ENCODE measurements at regions not wholly inside any gene's neighbourhood (a gene's known extent, or its start where the extent isn't known, plus 50 kb on each side); places are given as distances from the start of the nearest gene placed in this dataset.
"Not testable (repeated sequence)": the region's sequence is repeated elsewhere in the genome, so short reads cannot be mapped to it uniquely, and the experiment has no call there.

DNA sequence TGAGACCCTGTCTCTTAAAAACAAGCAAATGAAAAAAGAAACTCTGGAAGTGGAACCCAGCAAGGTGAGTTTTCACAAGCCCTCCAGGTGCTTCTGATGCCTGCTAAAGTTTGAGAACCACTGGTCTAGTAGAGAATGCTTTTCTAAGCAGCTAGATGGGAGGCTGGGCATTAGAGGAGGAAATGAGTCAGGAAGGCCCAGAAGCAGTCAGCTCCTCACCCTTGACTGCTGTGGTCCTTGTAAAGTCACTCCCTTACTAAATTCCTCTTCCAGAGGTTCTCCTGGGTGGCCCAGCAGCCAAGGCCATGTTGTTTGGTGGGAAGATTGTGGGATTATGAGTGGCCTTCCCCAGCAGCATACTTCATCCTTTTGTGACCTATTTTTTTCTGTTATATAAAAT, 52.0 kb upstream of the FYN start:
- DNase-seq = no peak

DNA sequence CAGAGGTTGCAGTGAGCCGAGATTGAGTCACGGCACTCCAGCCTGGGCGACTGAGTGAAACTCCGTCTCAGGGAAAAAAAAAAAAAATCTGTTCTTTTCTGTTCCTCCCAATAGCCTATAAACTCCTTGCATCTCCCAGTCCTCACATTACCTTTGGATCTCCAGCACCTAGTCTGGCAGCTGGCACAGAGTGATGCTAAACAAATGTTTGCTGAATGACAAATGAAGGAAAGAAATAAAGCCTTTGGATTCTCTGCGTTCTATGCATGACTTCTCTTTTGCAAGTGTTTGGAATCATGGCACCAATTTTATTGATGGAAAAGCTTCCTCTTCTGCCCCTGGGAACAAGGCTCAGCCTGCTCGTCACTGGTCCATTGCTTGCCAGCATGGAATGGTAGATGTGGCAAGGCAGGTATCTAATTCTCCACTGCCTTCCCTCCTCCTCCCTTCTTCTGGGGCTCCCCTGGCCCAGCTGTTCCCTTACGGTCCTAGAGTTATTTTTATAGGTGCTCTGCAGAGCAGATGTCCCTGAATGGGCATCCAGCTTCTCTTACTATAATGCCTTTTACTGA, 53.6 kb upstream of the FYN start:
- no peak for DNase-seq

DNA sequence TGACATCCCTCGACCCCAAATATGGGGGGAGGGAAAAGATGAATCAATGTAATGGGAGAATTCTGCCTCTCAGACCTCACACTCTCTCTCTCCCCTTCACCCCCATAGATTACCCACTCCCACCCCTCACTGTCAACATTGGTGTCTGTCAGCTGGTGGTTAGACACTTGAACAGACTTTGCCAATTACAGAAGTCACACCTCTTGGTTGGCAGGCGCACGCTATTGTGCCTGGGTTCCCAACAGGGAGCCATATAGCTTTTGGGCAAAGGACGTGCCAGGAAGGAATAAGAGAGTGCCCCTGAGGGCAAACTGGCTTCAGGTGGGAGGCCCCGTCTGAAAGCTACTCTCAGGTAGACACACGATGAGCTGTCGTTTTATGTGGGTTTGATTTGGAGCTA, 54.1 kb upstream of the FYN start:
- DNase-seq = no peak

DNA sequence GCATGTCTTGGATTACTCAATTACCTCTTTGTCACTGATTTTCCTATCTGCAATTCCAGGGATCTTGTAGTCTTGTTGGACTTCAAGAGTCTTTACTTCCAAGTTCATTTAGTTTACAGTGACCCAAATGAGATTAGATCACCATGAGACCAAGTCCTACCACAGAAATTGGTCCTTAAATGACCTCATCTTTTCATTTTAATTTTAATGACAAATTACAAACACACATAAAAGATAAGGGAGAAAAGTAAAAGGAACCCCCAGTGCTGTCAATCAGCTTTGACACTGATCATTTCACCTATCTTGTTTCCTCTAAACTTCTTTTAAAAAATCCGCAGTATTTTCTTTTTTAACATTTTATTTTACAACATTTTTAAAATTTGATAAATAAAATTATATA, 54.9 kb upstream of the FYN start:
- no peak for DNase-seq

DNA sequence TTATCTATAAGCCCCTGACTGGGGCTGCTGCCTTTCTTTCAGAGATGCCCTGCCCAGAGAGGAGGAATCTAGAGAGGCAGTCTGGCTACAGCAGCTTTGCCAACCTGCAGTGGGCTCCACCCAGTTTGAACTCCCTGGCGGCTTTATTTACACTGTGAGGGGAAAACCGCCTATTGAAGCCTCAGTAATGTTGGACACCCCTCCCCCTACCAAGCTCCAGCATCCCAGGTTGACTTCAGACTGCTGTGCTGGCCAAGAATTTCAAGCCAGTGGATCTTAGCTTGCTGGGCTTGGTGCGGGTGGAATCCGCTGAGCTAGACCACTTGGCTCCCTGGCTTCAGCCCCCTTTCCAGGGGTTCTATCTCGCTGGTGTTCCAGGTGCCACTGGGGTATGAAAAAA, 61.4 kb upstream of the FYN start:
- not testable (repeated sequence) for DNase-seq

DNA sequence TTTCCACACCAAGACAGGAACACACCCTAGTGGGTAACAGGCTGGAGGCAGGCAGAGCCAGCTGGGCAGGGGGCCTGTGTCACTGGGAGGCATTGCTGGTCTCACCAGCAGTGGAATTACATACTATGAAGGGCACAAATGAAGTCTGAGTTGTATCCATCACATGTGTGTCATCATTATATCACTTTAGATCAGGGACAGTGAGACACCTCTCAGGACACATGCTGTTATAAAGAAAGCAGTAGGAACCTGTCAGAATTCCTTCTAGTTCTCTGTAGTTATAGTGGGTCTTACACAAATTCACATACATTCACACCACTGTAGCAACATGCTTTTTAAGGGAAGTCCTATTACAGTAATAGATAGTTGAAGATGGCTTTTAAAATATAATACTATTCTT, 63.5 kb upstream of the FYN start:
- no peak for DNase-seq

DNA sequence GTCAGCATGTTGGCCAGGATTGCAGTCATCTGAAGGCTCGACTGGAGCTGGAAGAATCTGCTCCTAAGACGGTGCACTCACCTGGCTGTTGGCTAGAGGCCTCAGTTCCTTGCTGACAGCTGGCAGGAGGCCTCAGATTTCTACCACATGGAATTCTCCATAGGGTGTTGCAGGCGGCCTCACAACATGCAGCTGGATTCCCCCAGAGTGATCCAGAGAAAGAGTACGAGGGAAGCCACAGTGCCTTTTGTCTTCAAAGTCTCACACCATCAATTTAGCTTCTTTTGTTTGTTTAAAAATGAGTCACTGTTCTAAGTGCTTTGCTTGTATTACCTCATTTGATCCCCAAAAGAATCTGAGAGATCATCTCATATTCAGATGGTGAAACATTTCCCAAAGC, 65.5 kb upstream of the FYN start:
- no peak for DNase-seq

DNA sequence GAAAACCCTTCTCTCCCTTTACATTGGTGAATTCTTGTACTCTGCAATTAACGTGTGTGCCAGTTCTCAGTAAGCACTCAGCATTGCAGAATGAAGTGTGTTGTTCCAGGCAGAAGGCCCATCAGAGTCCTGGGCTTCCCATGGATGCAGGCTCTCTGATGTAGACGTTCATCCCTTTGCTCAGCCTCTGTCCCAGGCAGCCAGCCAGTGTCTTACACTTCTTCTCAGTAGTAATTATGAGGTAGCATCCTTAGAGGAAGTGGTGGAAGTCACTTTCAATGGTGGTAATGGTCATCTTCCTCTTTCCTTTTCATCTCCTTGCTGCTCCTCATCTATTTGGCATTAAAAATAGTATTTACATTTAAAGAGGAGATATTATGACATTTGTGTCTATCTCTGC, 66.7 kb upstream of the FYN start:
- DNase-seq = no peak

DNA sequence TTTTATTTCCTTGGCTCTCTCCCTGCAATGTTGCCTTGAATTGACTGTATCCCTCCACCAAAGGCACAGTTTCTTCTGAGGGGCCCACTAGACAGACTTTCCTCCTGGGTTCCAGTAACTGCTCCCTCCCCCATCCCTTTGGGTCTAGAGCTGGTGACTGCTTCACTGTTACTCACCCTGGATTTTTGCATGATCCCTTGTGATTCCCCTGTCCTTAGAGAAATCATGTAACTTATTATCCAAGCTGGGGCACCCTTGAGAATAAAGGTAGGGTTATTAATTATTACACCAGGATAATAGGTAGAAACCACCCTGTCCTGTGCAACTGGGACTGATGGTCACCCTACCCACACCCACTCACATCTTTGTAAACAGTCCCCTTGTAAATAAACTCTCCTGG, 67.5 kb upstream of the FYN start:
- DNase-seq = no peak

DNA sequence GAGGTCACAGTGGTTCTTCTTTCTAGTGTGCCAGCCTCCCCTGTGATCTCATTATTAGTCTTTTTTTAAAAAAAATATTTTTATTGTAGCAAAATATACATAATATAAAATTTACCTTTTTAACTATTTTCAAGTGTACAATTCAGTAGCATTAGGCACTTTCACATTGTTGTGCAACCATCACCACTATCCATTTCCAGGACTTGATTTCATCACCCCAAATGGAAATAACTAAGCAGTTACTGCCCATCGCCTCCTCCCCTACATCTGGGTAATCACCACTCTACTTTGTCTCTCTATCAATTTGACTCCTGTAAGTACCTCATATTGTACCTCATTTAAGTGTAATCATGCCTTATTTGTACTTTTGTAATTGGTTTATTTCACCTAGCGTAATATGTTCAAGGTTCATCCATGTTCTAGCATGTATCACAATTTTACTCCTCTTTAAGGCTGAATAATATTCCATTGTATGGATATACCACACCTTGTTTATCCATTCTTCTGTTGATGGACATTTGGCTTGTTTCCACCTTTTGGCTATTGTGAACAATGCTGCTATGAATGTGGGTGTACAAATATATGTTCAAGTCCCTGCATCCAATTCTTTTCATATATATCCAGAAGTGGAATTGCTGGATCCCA, 68.6 kb upstream of the FYN start:
- no peak for DNase-seq

DNA sequence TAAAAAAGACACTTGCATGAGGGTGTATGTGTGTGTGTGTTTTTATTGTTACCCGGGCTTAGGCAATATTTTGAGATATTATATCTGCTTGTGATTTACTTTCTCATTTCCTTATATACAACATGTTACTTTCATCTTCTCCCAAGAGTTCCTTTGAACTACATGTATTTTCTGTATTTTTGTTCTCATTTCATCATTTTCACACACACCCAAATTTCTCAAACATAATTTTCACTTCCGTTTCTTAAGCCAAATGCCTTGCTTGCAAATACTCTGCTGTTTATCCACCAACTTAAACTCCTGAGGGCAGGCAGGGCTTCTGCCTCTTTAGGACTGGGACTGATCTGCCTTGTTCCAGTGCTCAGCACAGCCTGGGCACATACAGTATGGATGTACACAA, 69.3 kb upstream of the FYN start:
- DNase-seq = no peak

DNA sequence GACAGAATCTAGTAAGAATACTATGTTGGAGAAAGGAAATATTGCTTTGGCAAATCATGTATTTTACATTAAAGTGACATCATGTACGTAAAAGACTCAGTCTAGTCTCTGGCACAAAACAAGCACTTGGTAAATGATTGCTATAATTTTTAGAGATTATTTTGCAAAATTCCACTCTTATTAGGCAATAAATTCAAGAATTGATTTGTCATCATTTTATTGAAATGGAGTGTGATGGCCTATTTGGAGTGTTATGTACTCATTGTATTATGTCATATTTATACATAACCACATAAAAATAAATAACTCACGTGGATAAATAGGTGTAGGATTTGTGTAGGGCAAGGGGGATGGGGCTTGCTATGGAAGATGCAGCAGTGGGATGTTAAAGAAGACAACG, 70.0 kb upstream of the FYN start:
- DNase-seq = no peak

DNA sequence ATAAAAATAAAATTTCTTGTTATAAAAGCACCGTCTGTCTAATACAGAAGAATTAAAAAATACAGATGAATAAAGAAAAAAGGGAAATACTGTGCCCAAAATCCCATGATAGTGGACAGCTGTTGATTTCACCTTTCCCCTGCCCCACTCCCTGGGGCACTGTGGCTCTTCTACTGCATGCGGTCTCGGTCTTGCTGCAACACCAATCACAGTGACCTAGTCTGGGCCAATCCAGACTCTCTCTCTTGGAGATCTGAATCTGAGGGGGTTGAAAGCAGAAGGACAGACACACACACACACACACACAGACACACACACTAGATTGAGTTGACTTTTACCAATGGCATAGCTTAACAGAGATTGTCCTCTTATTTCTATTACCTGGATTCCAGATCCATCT, 70.5 kb upstream of the FYN start:
- no peak for DNase-seq

DNA sequence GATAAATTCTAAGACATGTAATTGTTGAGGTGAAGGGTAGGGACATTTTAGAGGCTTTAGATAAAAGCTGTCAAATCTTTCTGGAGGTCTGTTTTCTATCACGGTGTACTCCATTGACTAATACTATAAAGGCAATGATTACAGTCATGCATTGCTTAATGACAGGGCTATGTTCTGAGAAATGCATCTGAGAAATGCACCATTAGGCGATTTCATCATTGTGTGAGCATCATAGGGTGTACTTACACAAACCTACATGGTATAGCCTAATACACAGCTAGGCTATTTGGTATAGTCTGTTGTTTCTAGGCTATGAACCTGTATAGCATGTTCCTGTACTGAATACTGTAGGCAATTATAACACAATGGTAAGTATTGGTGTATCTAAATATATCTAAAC, 71.3 kb upstream of the FYN start:
- DNase-seq = no peak

DNA sequence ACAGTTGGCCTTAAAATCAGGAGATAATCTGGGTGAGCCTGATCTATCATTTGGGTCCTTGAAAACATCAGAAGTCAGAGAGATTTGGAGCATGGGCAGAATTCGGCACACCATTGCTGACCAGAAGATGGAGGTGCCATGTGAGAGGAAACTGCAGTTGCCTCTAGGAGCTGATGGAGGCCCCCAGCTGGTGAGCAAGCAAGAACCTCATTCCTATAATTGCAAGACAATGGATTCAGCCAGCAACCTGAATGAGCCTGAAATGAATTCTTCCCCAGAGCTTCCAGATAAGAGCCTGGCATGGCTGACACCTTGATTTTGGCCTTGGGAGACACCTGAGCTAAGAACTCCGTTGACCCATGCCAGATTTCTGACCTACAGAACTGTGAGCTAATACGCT, 76.3 kb upstream of the FYN start:
- DNase-seq = no peak

DNA sequence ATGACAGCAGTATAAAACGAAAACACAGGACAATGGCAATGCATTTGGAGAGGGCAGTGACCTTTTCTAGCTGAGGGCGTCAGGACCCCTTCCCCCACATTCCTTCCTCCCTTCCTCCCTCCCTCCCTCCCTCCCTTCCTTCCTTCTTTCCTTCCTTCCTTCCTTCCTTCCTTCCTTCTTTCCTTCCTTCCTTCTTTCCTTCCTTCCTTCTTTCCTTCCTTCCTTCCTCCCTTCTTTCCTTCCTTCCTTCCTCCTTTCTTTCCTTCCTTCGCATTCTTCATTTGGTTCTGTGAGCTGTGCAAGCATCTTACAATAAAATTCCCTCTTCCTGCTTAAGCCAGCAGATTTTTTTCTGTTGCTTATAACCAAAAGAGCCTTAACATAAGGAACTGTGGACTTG, 76.7 kb upstream of the FYN start:
- not testable (repeated sequence) for DNase-seq

DNA sequence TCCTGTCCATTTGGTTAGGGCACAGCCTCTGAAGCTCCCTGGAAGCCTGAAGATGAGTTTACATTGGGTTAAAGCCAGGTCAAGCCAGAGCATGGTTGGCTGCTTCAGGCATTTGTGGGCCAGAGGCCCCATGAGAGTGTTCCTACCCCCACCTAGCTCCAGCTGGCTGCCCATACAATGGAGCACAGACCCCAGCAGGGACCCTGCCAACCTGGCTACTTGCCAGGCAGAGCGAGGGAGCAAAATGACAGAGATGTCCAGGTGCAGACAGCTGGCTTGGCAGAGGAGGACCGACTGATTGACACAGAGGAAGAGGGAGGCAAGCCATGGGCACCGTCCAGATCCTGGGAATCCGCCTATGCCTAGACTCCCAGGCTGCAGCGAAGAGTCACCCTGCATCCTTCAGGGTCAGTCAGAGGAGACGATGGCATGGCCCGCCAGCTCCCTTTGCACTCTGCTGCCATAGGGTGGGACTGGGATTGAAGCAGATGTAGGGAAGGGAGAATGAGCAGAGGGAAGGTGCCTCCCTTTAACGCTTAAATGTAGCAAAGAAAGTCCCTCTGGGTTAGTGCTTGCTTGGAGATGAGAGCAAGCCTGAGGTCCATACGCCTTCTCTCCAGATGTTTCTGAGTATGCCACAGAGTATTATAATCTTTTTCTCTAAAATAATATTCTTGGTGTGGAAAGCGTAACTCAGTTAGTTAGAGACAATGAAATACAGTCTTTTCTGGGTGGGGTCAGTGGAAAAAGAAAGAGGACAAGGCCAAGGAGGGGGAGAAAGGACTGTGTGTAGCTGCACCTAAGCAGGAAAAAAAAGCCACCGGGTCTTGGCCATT, 77.6 kb upstream of the FYN start:
- no peak for DNase-seq

DNA sequence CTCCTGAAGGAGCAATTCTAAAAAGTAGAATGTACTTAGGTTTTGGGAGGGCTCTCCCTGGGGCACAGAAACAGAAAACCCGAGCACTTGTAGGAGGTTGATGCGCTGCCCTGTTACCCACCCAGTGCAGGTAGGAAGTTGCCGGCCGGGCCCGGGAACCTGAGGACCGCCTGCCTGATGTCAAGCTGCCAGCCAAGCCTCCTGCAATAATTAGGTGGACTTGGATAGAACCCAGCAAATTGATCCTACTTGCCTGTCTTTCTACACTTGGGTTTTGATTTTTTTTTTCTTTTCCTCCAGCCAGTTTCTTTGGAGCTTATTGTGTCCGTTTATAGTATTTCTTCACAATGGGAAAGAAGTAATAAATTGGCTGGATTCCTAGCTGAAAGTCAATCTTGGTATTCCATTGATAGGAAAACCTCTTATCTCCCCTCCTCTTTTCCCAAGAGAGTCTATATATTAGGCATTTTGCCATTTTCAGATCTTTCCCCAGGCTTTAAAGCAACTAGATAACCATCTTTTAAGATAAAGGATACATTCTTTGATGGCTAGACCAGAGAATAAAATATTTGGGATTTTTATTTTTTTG, 78.3 kb upstream of the FYN start:
- no peak for DNase-seq

DNA sequence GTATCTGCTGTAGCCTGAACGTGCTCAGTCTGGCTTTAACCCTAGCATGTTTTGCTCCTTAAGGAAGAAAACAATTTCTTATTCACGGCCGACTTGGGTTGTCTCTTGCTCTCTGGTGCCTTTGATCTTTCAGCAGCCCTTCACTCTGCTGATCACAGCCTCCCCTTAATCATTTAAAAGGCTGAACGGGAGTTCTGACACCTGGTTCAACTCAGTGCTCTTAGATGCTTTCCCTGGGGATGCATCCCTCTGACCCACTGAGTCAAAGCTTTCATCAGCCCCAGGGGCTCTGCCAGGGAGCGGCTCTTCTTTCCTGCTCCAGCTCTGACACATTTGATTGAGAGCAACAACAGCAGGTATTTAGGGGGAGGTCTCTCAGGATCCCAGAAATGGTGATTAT, 79.0 kb upstream of the FYN start:
- no peak for DNase-seq

DNA sequence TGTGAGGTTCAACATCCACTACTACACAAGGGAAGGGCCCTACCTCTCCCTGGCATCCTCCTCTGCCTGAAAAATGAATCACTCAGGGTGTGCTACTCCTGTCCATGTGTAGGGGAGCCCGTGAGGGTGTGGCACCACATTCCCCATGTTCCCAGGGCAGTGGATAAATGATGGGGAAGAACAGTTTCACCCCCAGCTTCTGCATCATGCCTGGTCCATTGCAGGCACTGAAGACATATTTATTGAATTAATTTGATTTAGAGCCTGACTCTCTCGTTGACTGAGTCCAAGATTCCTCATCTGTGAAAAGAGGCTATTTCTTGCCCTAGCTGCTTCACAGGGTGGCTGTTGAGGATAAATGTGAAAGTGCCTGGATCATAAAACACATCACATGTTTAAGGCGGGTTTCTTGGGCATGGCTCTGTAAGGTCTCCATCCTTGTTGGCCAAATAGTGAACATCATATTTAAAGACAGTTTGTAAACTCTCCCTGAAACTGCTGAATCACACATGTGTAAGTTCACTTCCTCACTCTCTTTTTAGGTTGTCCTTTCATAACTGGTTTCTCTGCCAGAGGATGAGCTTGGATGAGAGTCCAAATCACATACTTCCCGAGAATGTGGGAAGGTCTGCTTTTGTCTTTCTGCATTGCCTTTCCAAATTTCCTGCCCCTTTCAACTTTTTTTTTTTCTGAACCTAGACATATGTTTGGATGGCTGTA, 79.7 kb upstream of the FYN start:
- no peak for DNase-seq

DNA sequence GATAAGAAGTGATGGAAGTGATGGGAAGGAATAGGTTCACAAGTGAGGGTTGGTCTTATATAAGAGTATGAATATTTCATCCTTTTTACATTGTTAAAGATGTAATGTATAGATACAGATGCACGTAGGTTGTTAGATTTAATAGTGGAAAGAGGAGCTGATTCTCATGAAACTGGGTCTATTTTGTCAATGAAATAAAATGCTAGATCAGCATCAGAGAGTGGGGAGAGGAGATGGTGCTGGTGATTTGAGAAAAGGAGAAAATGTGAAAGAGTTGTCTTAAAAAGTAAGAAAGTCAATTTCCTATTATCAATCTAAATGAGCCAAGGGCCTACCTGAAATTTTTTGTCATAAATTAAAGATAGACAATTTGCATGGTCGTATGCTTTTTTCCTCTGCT, 82.8 kb upstream of the FYN start:
- DNase-seq = no peak

DNA sequence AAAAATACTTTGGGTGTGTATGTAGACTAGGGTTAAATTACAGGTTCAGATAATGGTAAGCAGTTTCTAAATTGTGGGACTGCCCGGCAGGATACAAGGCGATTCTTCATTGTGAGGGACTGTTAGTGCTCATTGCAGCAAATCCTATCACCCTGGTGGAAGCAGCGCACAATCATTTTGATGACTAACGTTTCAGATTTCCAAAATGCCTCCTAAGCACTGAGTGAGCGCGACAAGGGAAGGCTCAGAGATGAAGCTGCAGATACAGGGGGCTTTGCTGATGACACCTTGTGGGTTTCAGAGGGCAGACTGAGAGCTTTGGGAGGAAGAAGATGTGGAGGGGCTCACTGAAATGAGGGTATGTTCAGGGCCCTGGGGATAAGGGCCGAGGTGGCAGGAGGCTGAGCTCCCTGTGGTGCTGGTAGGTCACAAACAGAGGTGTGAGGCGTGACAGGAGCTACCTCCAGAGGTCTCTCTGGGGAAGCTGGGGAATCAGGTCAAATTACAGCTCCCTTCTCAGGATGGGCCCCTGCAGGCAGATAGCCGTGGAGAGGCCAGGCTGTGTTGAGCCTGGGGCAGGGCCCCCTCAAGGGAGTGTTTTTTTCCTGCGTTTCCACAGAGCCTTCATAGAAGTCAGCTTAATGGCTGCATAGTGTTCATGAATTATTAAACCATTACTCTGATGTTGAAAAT, 84.5 kb upstream of the FYN start:
- DNase-seq = no peak

DNA sequence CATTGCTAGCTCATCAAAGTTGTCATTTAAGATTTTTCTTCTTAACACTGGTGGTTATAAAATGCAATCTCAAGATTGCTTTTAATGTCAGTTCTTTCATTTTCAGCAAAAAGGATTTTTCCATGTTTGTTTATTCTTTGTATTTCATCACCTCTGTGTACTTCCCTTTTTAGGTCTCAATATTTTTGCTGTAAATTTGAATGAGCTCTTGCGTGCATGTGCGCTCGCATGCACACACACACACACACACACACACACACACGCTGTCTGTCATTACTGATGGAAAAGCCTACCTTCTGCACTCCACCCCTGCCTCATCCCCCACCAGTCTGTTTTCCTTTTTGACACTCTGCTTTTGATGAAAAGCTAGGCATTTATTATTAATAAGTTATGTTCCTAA, 85.3 kb upstream of the FYN start:
- DNase-seq = no peak

Measured in CD4-positive, alpha-beta T cell treated with Interleukin-10 for 1 hour (primary cell).